ENCODE measurements at regions not wholly inside any gene's neighbourhood (a gene's known extent, or its start where the extent isn't known, plus 50 kb on each side); places are given as distances from the start of the nearest gene placed in this dataset.

DNA sequence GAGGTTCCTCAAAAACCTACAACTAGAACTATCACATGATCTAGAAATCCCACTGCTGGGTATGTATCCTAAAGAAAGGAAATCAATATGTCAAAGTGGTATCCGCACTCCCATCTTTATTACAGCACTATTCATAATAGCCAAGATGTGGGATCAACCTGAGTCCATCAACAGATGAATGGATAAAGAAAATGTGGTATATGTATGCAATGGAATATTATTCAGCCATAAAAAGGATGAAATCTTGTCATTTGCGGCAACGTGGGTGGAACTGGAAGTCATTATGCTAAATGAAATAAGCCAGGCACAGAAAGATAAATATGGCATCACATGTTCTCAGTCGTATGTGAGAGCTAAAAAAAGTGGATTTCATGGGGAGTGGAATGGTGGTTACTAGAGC is 77.5 kb upstream of the DIO3 start:
- no peak for DNase-seq (ENCODE audit: low spot score)
- Histone ChIP-seq H3K36me3 (ENCODE audit: insufficient read depth) (0 out of 2 replicates have a peak, but pooled peaks cover 2% of the 10 kb centered on the region), H3K4me3 (no peak overlapping the region), H3K9me2 (ENCODE audit: insufficient read depth) (no peaks in the 10 kb centered on the region), H3K27ac (ENCODE audit: low read depth) (no peak overlapping the region), H4K20me1 (replicated peaks; ENCODE audit: insufficient read depth) (no peaks in the 10 kb centered on the region), H2AFZ (no peak overlapping the region), H3K4me1 (ENCODE audit: insufficient read depth) (no peaks in the 10 kb centered on the region), H3F3A (replicated peaks; ENCODE audit: low read depth) (no peaks in the 10 kb centered on the region), H3K4me2 (no peak overlapping the region), H3K79me2 (replicated peaks; ENCODE audit: insufficient read depth) (no peaks in the 10 kb centered on the region), H3K27me3 (ENCODE audit: insufficient read depth) (no peaks in the 10 kb centered on the region)
- H3K27me3 Mint-ChIP-seq (ENCODE audit: insufficient read depth, low read depth, poor library complexity) = peaks cover 7% of the 10 kb centered on the region
- no peaks in the 10 kb centered on the region; the same call in 2 of the 3 replicates for H3K4me1 Mint-ChIP-seq
- no peak for ATAC-seq
- TF ChIP-seq ZNF331 (CRISPR knock-in tag; IDR thresholded peaks at IDR 0.05; ENCODE audit: low read depth) (no peak), ZNF114 (CRISPR knock-in tag; IDR thresholded peaks at IDR 0.05) (no peak), POLR2AphosphoS5 (IDR thresholded peaks at IDR 0.05; ENCODE audit: low read depth) (no peak), NANOG (IDR thresholded peaks at IDR 0.05; ENCODE audit: borderline replicate concordance) (no peak), REST (IDR thresholded peaks at IDR 0.05; ENCODE audit: unreplicated experiment) (no peak), CTCF (conservative IDR thresholded peaks at IDR 0.05; ENCODE audit: low read depth in 2 of 2) (no peak), EZH2 (IDR thresholded peaks at IDR 0.05; ENCODE audit: low read depth, unreplicated experiment) (no peak), EZH2phosphoT487 (IDR thresholded peaks at IDR 0.05; ENCODE audit: unreplicated experiment) (no peak)
- no peak overlapping the region for H3K4me3 Mint-ChIP-seq
- no peaks in the 10 kb centered on the region for H3K36me3 Mint-ChIP-seq (ENCODE audit: low read depth)
- peaks cover 43% of the 10 kb centered on the region for H3K9me3 Mint-ChIP-seq
- H3K27ac Mint-ChIP-seq = no peak overlapping the region

DNA sequence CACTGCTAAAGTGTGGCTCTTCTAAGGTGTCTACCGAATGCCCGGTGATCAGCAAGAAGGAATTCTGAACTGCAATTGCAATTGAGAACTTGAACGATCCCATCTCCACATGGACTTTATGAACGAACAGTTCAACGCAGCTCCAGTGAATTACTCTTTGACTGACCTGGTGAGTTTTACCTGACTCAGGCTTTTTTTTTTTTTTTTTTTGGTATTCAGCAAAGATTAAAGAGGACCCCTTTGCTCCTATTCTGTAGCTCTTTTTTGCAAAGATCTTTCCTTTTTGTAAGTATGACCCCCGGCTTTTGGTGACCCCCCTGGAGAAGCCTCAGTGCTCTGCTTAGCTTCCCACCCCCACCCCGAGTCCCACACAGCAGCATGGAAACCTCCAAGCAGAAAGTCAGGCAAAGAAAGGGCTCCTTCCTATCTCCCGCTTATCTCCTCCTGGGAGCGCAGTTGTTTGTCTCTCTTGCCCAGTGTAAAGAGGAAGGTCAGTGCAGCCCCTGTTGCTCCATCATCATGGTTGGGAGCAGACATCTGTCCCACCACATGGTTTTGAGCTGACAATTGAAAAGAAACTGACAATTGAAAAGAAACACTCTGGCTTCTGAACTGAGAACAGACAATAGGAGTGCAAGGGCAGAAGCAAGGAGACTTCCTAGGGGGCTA is 72.1 kb upstream of the DIO3 start:
- no peak for TF ChIP-seq POLR2AphosphoS5 (IDR thresholded peaks at IDR 0.05; ENCODE audit: low read depth)
- no peak for TF ChIP-seq CTCF (conservative IDR thresholded peaks at IDR 0.05; ENCODE audit: low read depth in 2 of 2)
- TF ChIP-seq REST (IDR thresholded peaks at IDR 0.05; ENCODE audit: unreplicated experiment) = no peak
- no peak for TF ChIP-seq ZNF331 (CRISPR knock-in tag; IDR thresholded peaks at IDR 0.05; ENCODE audit: low read depth)
- TF ChIP-seq CREB1 (CRISPR knock-in tag; IDR thresholded peaks at IDR 0.05; ENCODE audit: low read depth) = no peak
- TF ChIP-seq EZH2phosphoT487 (IDR thresholded peaks at IDR 0.05; ENCODE audit: unreplicated experiment) = no peak
- no peak for TF ChIP-seq JUNB (IDR thresholded peaks at IDR 0.05; ENCODE audit: unreplicated experiment)
- 0 out of 3 replicates have a peak, but pooled peaks cover 5% of the 10 kb centered on the region for H3K36me3 Mint-ChIP-seq (ENCODE audit: low read depth)
- H3K9me3 Mint-ChIP-seq = peaks cover 34% of the 10 kb centered on the region
- no peak overlapping the region for H2AFZ ChIP-seq
- no peak overlapping the region for H3K4me3 ChIP-seq
- no peak overlapping the region for H3K27ac ChIP-seq (ENCODE audit: low read depth)
- H3K4me2 ChIP-seq = no peak overlapping the region
- H3K4me1 ChIP-seq (ENCODE audit: insufficient read depth) = no peaks in the 10 kb centered on the region
- no peaks in the 10 kb centered on the region for H4K20me1 ChIP-seq (replicated peaks; ENCODE audit: insufficient read depth)
- H3K4me1 Mint-ChIP-seq = no peaks in the 10 kb centered on the region
- no peaks in the 10 kb centered on the region for H3K9me2 ChIP-seq (ENCODE audit: insufficient read depth)
- 0 out of 2 replicates have a peak, but pooled peaks cover 2% of the 10 kb centered on the region for H3K36me3 ChIP-seq (ENCODE audit: insufficient read depth)
- DNase-seq (ENCODE audit: low spot score) (no peak), ATAC-seq (no peak)
- no peaks in the 10 kb centered on the region for H3F3A ChIP-seq (replicated peaks; ENCODE audit: low read depth)
- H3K4me3 Mint-ChIP-seq = no peak overlapping the region
- H3K79me2 ChIP-seq (replicated peaks; ENCODE audit: insufficient read depth) = no peaks in the 10 kb centered on the region
- peaks cover 10% of the 10 kb centered on the region for H3K27me3 Mint-ChIP-seq (ENCODE audit: insufficient read depth, low read depth, poor library complexity)
- no peak overlapping the region for H3K27ac Mint-ChIP-seq
- H3K27me3 ChIP-seq (ENCODE audit: insufficient read depth) = no peaks in the 10 kb centered on the region
